GM23248 (cell line): ENCODE measurements at regions not wholly inside any gene's neighbourhood (a gene's known extent, or its start where the extent isn't known, plus 50 kb on each side); places are given as distances from the start of the nearest gene placed in this dataset.

Experiments used
- EZH2 ChIP-seq: fragments of 200-600 bp; sonication (generic); IDR thresholded peaks from 2 replicates; pipeline ENCODE4 v1.6.1; 2018; ENCODE audit warnings: antibody characterized with exemption, mild to moderate bottlenecking; ENCODE audit not compliant: insufficient read depth, poor library complexity, severe bottlenecking
- EZH2phosphoT487 ChIP-seq: fragments of 200-600 bp; sonication (generic); IDR thresholded peaks from 2 replicates; pipeline ENCODE4 v1.6.1; 2018; ENCODE audit warnings: antibody characterized with exemption, moderate library complexity, mild to moderate bottlenecking, low read depth; ENCODE audit not compliant: insufficient read depth

DNA sequence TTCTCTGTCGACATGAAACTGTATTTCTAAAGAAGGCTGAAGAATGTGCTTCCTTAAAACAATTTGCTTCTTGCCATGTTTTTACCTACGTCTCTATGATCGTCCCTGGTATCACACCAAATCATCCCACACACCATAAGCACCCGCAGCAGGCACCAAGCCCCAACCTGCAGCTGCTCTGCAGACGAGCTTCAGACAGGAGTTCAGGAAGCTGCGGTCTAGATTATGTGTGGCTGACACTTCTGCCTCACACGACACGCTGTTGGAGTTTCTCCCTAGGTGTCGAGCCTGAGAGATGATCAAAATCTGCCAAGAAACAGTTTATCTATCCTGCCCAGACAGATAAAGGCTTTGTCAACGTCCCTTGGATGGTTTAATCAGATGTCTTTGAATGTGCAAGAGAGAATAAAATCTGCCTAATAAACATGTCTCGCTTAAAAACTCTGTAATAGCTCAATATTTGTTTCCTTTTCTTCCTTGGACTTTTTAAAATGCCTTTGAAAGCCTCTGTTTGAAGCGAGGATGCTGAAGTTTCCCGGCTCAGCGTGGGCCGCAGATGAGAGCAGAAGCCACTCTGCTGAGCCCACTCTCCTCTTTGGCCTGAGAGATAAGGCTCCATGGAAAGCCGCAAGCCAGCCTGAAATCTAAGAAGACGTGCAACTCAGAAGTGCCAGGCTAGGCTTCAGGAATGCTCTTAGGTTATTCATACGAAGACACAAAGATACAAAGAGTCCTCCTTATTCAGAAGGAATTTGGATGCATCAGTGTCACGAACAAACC is 158.3 kb upstream of the PFKP start:
- TF ChIP-seq EZH2phosphoT487 (no peak), EZH2 (no peak)
